ENCODE measurements at regions not wholly inside any gene's neighbourhood (a gene's known extent, or its start where the extent isn't known, plus 50 kb on each side); places are given as distances from the start of the nearest gene placed in this dataset.

DNA sequence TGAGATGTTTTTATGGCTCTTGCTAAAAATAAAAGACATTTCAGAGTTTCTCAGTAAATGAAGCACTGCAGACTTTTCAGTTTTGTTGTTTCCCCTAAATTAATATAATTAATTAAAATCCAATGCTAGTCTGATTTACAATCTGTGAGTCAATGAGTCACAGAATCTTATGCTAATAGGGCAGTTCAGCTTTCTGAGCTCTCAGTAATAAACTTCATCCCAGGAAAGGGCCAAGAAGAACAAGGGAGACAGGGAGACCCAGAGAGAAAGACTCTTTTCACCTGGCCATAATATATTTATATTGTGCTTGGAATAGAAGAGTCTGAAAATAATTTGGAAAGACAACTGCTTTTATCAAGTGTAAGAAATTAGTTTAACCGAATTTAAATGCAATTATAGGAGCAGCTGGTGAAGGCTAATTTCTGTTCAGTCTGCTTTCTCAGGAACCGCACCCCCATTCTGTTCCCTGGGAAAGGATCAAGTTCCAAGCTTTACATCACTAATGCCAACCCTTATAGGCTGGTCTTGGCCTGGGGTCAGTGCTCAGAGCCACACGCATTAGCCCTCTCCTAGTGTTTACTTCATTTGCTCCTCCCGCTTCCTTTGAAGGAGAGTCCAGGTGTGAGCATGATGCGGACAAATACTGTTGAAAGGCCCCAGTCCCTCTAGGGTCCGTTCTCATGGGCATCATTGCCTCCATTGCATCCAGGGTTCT is 145.6 kb downstream of the ZBTB18 start:
- no peak for DNase-seq

DNA sequence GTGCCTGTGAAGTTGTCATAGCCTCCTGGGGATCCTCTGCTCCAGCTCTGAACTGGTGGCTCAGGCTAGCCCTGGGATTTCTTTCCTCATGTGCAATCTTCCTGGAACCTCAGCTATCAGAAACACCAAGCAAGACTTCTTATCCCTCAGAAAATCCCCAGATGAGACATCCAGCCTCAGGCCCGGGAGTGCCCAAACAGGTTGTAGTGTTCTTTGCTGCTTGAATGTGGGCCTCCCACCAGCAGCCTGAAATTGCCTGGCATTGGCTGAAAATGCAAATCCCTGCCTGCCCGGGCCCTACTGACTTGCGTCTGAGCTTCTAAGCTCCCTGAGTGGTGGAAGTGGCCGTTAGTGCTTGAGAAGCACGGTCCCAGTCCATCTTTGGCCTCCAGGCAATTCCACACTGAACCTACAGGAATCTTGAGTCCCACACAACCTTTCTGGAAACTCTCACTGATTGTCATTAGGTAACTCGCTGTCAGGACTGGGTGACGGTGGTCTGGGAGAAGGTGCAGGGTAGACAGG is 146.8 kb downstream of the ZBTB18 start:
- no peak for DNase-seq

DNA sequence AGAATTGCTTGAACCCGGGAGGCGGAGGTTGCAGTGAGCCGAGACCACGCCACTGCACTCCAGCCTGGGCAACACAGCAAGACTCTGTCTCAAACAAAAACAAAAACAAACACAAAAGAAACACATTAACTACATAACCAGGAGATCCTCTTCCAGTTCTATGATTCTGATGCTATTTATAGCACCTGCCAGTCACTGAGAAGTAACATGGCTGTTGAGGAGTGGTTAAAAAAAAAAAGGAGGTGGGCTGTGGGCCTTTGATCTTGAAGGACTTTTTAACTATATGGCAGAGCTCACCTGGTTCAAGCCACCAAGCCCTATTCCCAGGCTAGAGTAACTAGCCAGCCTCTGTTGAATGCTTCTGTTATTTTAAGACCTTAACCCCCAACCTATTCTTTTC is 148.8 kb downstream of the ZBTB18 start:
- no peak for DNase-seq

DNA sequence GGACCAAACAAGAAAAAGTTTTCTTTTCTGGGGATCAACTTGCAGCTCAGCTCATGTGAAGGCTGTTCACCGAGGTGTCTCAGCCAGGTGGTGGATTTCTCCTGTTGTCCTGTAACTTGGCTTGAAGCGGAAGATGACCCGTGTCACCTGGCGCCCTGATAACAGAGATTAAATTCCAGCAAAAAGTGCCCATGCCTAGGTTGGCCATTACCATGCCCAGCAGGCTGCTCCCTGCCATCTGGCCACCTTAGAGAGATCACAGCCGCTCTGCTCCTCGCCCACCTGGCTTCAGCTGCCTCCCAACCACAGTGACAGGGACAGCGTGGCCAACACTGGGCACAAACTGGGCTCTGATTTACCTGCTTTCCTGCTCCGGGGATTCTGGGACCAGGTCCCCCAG is 149.5 kb downstream of the ZBTB18 start:
- no peak for DNase-seq

DNA sequence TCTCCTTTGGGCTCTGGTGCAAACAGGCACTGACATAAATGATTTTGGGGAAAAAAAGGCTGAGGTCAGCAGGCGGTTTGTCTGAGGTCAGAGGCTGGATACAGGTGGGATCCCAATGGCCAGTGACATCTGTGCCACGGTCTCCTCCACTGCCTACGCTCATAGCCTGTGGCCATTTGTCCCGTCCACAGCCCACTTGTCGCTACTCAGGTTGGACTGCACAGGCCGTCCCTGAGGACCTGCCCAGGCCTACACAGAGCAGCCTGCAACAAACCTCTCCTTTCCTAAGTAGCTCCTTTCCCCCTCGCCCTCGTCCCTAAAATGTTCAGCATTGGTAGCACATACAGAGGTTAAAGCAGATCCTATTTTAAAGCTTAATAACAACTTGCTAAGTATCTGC is 150.7 kb downstream of the ZBTB18 start:
- DNase-seq = no peak

DNA sequence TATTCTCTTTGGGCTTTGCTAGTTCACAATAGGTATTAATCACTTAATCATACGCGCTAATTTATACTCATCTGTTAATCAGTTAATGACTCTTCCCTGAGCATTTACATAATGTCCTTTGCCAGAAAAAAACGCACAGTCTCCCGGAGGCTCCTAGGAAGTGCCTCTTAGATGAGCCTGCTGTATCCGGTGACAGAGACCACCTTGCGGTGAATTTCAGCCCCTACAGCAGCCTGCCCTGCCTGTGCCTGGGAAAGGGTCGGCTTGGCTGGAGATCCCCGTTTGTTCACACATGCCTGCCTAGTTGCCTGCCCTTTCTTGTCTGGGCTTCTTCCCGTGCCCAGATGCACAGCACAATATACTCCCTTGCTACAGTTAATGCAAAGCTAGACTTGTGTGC is 152.9 kb downstream of the ZBTB18 start:
- no peak for DNase-seq

DNA sequence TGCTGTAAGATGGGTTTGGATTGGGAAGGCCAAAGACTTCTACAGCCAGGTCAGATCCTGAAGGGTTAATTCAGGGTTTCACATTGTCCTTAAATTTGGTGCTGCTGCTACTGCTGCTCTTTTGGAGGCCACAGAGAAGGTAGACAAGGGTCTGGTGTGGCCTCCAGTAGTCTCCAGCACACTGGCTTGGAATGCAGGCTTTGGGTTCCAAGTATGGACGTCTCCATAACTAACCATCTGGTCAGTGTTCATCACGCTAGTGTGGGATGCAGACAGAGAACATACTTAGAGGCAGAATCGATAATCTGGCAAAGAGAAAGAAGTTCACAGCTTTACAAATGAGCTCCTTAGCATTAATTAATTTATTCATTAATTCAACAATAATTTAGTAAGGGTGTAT is 154.1 kb downstream of the ZBTB18 start:
- DNase-seq = no peak

DNA sequence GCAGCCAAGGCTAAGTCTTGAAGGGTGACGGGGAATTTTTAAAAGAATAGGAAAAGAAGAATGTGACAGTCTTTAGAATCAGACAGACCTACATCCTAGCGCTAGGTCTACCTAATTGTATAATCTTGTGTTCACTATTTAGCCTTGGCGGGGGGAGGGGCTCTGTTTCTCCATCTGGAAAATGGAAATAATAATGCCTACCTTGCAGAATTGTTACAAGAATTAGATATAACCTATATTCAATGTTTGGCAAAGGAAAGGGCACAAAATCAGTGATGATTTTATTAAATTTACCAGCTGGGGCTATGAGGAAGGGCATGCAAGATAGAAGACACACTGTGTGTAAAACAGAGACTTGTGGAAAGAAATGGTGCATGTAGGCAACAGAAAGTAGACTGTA is 154.8 kb downstream of the ZBTB18 start:
- DNase-seq = no peak

DNA sequence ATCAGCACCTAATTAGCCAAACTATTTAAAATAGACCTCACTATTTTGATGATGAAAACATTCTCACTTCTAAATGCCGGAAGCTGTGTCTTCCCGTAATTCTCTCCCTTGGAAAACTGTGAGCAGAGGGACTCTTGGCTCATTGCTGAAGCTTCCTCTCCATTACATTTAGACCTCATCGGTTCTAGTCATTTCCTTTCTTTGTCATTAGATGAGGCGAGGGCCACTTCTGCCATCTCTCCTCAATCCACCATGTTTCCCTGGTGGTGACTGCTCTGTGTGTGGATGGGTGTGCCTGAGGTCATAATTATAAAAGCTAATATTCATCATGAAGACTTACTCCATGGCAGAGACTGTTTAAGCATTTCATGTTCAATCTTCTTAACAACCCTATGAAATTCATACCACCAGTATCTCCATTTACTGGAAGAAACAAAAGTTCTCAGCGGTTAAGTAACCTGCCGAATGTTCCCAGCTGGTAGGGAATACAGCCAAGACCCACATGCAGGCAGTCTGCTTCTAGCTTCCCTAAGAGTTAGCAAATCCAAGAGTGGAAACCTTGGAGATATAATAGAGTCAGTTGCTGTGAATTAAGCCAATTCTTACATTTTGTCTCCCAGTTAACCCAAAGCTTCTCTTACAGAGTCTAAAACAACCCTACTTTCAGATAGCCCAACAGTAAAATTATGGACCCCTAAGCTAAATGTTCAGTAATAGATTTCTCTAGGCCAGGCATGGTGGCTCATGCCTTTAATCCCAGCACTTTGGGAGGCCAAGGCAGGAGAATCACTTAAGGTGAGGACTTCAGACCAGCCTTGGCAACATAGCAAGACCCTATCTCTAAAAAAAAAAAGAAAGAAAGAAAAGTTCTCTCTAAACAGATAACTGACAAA is 156.2 kb downstream of the ZBTB18 start:
- DNase-seq = no peak

DNA sequence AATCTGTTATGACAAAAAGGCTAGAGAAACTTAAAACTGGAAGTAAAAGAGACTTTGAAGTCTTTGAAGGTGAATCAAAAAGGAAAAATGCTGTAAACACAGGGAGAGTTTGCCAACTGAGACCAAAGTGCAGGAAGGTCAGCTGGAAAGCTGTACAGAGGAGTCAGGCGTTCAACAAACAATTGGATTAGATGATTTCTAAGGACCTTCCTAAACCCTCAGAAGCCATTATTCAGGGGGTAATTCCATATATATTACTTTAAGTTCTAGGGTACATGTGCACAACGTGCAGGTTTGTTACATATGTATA is 156.8 kb downstream of the ZBTB18 start:
- DNase-seq = no peak

DNA sequence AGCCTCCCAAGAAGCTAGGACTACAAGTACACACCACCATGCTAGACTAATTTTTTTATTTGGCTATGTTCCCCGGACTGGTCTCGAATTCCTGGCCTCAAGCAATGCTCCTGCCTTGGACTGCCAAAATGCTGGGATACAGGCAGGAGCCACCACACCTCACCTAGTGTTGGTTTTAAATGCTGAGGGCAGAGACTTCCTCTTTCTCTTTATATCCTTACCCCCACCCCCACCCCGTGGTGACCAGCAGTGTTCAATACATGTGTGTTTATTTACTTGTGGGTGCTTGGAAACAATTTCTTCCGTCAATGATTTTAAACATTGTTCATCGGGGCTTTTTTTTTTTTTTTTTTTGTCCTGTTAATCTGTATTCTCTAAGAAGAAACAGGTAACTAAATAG is 158.9 kb downstream of the ZBTB18 start:
- no peak for DNase-seq

DNA sequence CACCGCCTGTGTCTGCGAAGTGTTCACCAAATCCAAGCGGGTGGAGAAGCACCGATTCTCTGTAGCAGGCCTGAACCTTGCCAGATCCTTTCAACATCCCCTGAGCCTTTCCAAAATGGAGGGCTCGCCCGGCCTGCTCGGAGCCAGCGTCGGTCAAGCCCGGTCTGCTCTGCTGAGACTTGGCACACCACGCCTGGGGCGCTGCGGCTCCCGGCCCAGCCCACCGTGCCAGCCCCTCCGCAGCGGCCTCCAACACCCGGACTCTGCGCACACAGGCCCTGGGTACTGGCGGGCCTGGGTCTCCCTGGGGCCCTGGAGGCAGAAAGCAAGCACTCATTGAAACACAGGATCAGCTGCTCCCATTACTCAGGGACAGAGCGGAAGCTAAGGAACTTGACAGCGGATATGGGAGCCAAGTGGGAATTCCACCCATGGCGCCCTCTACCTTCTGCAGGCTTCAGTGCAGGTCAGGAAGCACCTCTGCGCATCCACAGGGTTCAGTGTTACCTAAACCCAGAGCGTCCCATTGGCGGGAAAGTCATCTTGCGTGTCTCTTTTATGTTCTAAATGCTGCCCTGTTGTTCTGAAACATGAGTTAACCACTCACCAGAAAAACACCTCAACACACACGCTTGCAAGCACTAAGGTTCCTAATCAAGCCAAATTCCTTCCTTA is 159.9 kb downstream of the ZBTB18 start:
- DNase-seq = no peak

DNA sequence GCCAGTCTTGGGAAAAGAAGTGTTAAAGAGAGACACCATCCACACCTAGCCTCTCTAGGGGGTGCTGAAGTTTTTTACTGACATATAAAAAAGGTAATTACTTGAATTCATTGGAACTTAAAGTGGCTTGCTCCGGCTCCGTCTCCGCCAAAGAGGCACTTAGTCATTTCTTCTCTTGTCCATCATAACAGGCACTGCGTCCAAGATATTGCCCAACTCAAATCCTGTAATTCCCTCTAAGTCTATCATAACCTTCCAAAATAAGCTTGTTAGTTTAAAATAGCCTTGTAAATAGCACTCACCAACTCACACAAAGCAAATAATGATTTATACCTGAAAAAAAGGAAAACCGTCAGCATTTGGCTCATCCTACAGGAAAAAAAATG is 160.5 kb downstream of the ZBTB18 start:
- no peak for DNase-seq

DNA sequence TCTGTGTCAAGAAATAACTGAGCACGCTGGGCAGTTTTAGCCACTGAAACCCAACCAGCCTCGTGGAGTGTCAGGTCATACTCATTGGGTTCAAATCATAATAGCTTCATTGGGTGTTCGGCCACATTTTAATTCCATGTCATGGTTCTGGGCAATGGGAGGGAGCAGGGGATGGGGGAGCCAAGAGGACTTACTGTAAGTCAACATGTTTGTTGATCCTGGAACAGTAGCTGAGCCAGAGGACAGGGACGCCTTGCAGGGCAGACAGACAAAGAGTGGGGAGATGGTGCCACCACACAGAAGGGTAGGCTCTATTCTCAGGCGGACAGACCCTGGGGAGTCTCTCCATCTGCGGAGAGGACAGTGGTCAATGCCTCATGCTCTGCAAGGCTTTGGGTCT is 161.1 kb downstream of the ZBTB18 start:
- no peak for DNase-seq

DNA sequence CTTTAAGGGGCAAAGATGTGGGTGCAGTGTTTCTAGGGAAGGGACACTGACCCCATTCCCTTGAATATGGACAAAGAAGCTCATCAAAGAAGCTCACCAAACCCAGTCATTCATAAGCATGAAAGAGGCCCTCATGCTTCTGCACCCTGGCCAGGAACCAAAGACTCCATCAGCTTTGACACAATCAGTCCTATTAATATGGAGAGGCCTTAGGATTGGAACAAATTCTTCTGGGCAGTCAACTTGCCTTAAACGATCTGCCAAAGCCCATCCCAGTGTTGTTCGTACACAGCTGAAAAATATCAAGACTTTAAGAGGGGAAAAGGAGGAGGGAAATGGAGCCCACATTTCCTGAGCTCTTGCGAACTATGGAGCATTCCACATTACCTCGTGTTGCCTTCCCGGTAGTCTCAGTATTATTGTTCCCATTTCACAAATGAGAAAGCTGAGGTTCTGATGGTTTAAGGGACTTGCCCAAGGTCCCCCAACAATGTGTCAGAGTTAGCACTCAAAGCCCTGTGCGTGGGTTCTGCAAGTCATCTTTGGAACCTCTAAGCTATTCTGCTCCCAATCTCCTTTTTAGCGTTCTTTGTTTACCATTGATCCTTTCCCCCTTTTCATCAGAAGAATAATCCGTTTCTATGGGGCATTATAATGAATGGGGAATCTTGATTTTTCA is 161.9 kb downstream of the ZBTB18 start:
- DNase-seq = no peak

DNA sequence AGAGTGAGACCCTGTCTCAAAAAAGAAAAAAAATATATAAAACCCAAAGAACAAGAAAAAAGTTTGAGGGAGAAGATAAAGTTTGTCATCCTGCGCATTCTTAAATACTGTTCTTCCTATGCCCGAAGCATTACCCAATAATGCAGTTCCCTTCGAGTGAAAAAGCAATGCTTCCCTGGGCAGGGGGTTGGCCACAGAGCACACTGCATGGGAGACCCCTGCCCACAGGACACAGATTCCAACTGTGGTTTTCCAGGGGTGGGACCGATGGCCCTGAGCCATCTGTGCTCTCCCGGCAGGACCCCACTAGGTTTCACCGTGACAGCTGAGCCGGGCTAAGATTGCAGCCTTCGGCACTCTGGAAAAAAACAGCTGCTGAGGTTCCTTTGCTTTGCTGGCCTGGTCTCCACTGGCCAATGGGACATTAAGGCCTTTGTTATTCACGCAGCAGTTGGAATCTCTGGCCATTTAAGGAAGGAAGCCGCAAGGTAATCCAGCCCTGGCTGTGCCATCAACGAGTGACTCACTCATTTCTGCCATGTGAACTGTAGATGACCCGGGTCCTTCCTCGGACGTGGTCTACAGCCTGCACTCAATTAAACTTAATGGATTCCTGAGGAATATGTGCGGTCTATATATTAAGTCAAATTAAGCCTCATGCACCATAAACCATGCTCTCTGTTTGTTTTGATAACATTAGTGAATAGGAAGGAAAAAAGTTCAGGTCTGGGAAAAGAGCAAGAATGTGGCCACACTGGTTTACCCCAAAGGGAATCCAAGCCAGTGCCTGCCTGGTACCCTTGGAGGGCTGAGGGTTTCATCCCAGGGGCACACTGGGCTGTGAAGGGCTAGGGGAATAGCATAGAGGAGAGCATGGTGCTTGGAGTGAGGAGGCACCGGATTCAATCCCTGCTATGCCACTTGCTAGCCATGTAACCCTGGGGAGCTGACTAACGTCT is 163.2 kb downstream of the ZBTB18 start:
- DNase-seq = no peak

DNA sequence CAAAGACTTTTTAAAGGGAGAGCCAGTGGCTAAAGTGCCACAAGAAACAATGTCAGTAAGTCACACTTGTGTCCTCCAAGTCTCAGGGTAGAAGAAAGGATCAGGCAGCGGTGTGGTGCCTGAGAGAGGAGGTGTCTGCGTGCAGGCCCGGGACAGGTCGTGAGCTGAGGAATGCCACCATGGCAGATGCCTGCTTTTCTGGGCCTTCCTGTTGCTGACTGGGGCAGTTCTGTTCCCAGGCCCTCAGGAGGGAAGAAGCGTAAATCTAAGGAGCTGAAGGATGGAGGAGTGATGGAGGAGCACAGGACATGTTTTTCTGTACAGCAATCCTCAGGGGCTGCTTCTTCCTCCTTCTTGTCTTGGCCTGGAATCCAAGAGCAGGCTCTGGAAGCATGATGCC is 165.8 kb downstream of the ZBTB18 start:
- DNase-seq = no peak

DNA sequence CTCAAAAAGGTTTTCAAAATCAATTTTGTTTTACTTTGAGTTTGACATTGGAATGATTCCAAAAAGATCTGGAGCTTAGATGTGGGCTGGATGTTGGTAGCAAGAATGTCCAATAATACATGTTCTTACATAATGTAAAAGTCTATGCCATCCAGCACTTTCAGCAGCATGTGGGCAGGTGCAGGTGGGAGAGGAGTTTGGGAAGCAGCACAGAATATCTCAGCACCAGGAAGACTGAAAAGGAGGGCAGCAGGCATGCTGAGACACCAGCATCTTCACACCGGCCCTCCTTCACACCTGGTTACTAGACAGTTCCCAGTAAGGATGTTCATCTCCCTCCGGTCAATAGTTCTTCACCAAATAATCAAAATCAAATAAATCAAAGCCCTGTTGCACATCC is 166.6 kb downstream of the ZBTB18 start:
- no peak for DNase-seq

DNA sequence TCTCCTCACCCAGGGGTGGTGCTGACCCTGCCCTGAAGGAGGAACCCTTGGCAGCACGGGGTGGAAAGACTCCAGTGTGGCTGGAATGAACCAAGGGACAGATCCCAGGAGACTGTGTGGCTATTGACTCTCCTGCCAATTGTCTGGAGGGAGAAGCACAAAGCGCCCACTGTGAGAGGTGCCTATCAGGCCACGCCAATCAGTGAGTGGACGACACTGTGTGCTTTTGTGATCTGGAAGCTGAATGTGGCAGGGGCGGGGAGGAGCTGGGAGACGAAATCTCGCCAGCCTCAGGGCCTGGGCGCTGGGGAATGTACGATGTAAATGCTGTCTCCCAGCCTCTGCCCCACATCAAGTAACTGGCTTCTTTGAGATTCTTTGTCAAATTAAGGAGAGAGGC is 167.1 kb downstream of the ZBTB18 start:
- DNase-seq = no peak

DNA sequence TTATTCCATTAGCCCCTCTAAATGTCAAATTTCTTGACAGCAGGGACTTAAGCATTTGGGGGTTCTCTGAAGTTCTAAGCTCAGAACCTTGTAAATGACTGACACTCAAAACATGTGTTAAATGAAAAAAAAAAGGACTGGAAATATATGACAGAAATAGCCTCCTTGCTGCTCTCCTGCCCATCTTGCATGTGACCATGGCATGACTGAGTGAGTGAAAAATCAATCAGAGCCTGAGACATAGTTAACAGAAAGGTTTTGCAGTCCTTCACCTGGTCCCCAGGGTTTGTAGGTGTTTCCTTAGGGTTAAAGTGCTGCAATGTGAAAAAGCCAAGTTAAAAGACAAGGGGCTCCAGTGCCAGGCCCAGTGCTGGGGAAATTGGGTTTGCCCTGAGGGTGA is 168.1 kb downstream of the ZBTB18 start:
- DNase-seq = no peak

DNA sequence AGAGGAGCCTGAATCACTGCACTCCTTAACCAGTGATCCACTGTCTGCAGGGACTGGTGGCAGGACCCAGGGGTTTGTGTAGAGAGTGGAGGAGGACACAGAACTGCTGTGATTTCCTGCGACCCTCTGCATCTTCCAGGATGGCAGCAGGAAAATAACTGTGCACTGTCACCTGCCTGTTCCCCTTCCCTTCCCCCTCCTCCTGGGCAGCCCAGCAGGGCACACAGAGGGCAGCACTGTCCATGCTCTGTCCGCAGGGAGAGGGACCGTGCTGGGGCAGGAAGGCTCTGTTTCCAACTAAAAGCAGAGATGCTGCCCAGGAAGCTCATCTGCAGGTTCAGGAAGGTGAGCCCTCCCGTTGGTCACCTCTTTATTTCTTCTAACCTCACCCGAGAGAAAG is 168.7 kb downstream of the ZBTB18 start:
- DNase-seq = no peak

DNA sequence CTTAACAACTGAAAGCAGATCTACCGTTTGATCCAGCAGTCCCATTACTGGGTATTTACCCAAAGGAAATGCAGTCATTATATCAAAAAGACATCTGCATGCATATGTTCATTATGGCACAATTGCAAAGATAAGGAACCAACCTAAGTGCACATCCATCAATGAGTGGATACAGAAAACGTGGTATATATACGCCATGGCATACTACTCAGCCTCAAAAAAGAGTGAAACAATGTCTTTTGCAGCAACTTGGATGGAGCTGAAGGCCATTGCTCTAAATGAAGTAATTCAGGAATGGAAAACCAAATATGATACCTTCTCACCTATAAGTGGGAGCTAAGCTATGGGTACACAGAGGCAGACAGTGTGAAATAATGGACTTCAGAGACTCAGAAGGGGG is 169.3 kb downstream of the ZBTB18 start:
- DNase-seq = no peak
